SK-N-SH treated with all-trans-retinoic acid at 6 μM for 48 hours (cell line): ENCODE measurements at regions not wholly inside any gene's neighbourhood (a gene's known extent, or its start where the extent isn't known, plus 50 kb on each side); places are given as distances from the start of the nearest gene placed in this dataset.

ENCODE experiments used
- ARNTL ChIP-seq: fragments of 450-650 bp; formaldehyde crosslinking; IDR thresholded peaks from 2 replicates; pipeline ENCODE4 v1.5.0; 2020; ENCODE audit warnings: low read depth, mild to moderate bottlenecking, moderate library complexity, borderline replicate concordance
- BACH2 ChIP-seq: fragments of 250-450 bp; sonication (Bioruptor Pico); IDR thresholded peaks from 2 replicates; pipeline ENCODE4 v1.9.0; 2021; ENCODE audit warnings: mild to moderate bottlenecking, borderline replicate concordance
- CREB5 ChIP-seq: fragments of 250-450 bp; sonication (Bioruptor Pico); IDR thresholded peaks from 2 replicates; pipeline ENCODE4 v1.5.1; 2020; ENCODE audit warnings: low read depth, mild to moderate bottlenecking, moderate library complexity
- CSRNP3 ChIP-seq: fragments of 250-450 bp; sonication (Bioruptor Pico); IDR thresholded peaks from 2 replicates; pipeline ENCODE4 v1.5.1; 2021; ENCODE audit warnings: mild to moderate bottlenecking, moderate library complexity
- PATZ1 ChIP-seq: fragments of 250-450 bp; sonication (Bioruptor Pico); IDR thresholded peaks from 2 replicates; pipeline ENCODE4 v1.8.0; 2020; ENCODE audit warnings: mild to moderate bottlenecking, moderate library complexity, borderline replicate concordance
- POU6F1 ChIP-seq: fragments of 250-450 bp; sonication (Bioruptor Pico); IDR thresholded peaks from 2 replicates; pipeline ENCODE4 v1.8.0; 2021; ENCODE audit warnings: low read depth, mild to moderate bottlenecking, moderate library complexity, borderline replicate concordance
- PPARA ChIP-seq: fragments of 250-450 bp; sonication (Bioruptor Pico); IDR thresholded peaks from 2 replicates; pipeline ENCODE4 v1.5.0; 2020; ENCODE audit warnings: mild to moderate bottlenecking, borderline replicate concordance
- TCF4 ChIP-seq: fragments of 250-450 bp; sonication (Bioruptor Pico); IDR thresholded peaks from 2 replicates; pipeline ENCODE4 v1.8.0; 2021; ENCODE audit warnings: mild to moderate bottlenecking, moderate library complexity, borderline replicate concordance
- TOX ChIP-seq: fragments of 250-450 bp; sonication (Bioruptor Pico); IDR thresholded peaks from 2 replicates; pipeline ENCODE4 v1.8.0; 2021; ENCODE audit warnings: mild to moderate bottlenecking, moderate library complexity, borderline replicate concordance
- ZFP30 ChIP-seq: fragments of 450-650 bp; formaldehyde crosslinking; IDR thresholded peaks from 2 replicates; pipeline ENCODE4 v1.5.0; 2022; ENCODE audit warnings: mild to moderate bottlenecking, moderate library complexity
- ZNF70 ChIP-seq: fragments of 450-650 bp; formaldehyde crosslinking; IDR thresholded peaks from 2 replicates; pipeline ENCODE4 v1.5.0; 2020; ENCODE audit warnings: mild to moderate bottlenecking, moderate library complexity

- TF ChIP-seq PATZ1 (CRISPR knock-in tag) (no peak), ARNTL (CRISPR knock-in tag) (no peak), TOX (CRISPR knock-in tag) (no peak), TCF4 (CRISPR knock-in tag) (no peak), ZFP30 (CRISPR knock-in tag) (no peak), CSRNP3 (CRISPR knock-in tag) (no peak), ZNF70 (CRISPR knock-in tag) (no peak), CREB5 (CRISPR knock-in tag) (no peak), BACH2 (CRISPR knock-in tag) (no peak), POU6F1 (CRISPR knock-in tag) (no peak), PPARA (CRISPR knock-in tag) (no peak)
These were observed 74.5 kb upstream of the BOD1L1 start for GRCh38 chr4:13701937-13702446.
